ENCODE measurements at regions not wholly inside any gene's neighbourhood (a gene's known extent, or its start where the extent isn't known, plus 50 kb on each side); places are given as distances from the start of the nearest gene placed in this dataset.
"Not testable (repeated sequence)": the region's sequence is repeated elsewhere in the genome, so short reads cannot be mapped to it uniquely, and the experiment has no call there.

- H2AFZ ChIP-seq (ENCODE audit: low read length), result no peak overlapping the region
- no peaks in the 10 kb centered on the region for H3K4me1 ChIP-seq (ENCODE audit: insufficient read depth, low read length)
- no peaks in the 10 kb centered on the region for H3K36me3 ChIP-seq (ENCODE audit: insufficient read depth, low read length)
These were observed 366.8 kb downstream of the RPS6KC1 start for GRCh38 chr1:213417846-213418245.

GRCh38 chr1:213418268-213419071, 367.4 kb downstream of the RPS6KC1 start:
- DNase-seq (ENCODE audit: insufficient read length, low spot score, missing footprints), result no peak
- Histone ChIP-seq H3K79me2 (ENCODE audit: insufficient read depth, low read length) (no peaks in the 10 kb centered on the region), H3K4me3 (ENCODE audit: insufficient read depth, low read length) (no peak overlapping the region), H3K27me3 (ENCODE audit: insufficient read depth, low read length) (no peaks in the 10 kb centered on the region), H3K9me3 (ENCODE audit: low read depth, low read length) (no peaks in the 10 kb centered on the region), H3K4me1 (ENCODE audit: insufficient read depth, low read length) (no peaks in the 10 kb centered on the region), H4K20me1 (ENCODE audit: insufficient read depth, low read length) (no peaks in the 10 kb centered on the region), H2AFZ (ENCODE audit: low read length) (no peak overlapping the region), H3K4me2 (ENCODE audit: insufficient read depth, low read length) (no peak overlapping the region), H3K36me3 (ENCODE audit: insufficient read depth, low read length) (no peaks in the 10 kb centered on the region), H3K27ac (ENCODE audit: low read depth, low read length) (no peak overlapping the region)
- no peak for TF ChIP-seq CTCF (IDR thresholded peaks at IDR 0.05; ENCODE audit: extremely low read depth, low read depth, low read length)

More at GRCh38 chr1:213417846-213418245, 366.8 kb downstream of the RPS6KC1 start:
- no peak overlapping the region for H3K4me2 ChIP-seq (ENCODE audit: insufficient read depth, low read length)
- no peak overlapping the region for H3K4me3 ChIP-seq (ENCODE audit: insufficient read depth, low read length)
- H4K20me1 ChIP-seq (ENCODE audit: insufficient read depth, low read length), result no peaks in the 10 kb centered on the region
- H3K9me3 ChIP-seq (ENCODE audit: low read depth, low read length), result no peaks in the 10 kb centered on the region
- H3K27me3 ChIP-seq (ENCODE audit: insufficient read depth, low read length), result no peaks in the 10 kb centered on the region
- TF ChIP-seq CTCF (IDR thresholded peaks at IDR 0.05; ENCODE audit: extremely low read depth, low read depth, low read length), result no peak
- DNase-seq (ENCODE audit: insufficient read length, low spot score, missing footprints), result no peak
- H3K79me2 ChIP-seq (ENCODE audit: insufficient read depth, low read length), result no peaks in the 10 kb centered on the region
- no peak overlapping the region for H3K27ac ChIP-seq (ENCODE audit: low read depth, low read length)

GRCh38 chr1:213419401-213420030, 368.5 kb downstream of the RPS6KC1 start:
- H3K4me1 ChIP-seq (ENCODE audit: insufficient read depth, low read length), result no peaks in the 10 kb centered on the region
- no peak for DNase-seq (ENCODE audit: insufficient read length, low spot score, missing footprints)
- no peak overlapping the region for H2AFZ ChIP-seq (ENCODE audit: low read length)
- no peaks in the 10 kb centered on the region for H3K9me3 ChIP-seq (ENCODE audit: low read depth, low read length)
- H3K79me2 ChIP-seq (ENCODE audit: insufficient read depth, low read length), result no peaks in the 10 kb centered on the region
- H3K27ac ChIP-seq (ENCODE audit: low read depth, low read length), result no peak overlapping the region
- no peaks in the 10 kb centered on the region for H3K27me3 ChIP-seq (ENCODE audit: insufficient read depth, low read length)
- no peaks in the 10 kb centered on the region for H3K36me3 ChIP-seq (ENCODE audit: insufficient read depth, low read length)
- no peaks in the 10 kb centered on the region for H4K20me1 ChIP-seq (ENCODE audit: insufficient read depth, low read length)
- no peak for TF ChIP-seq CTCF (IDR thresholded peaks at IDR 0.05; ENCODE audit: extremely low read depth, low read depth, low read length)
- H3K4me2 ChIP-seq (ENCODE audit: insufficient read depth, low read length), result no peak overlapping the region
- H3K4me3 ChIP-seq (ENCODE audit: insufficient read depth, low read length), result no peak overlapping the region

GRCh38 chr1:213421178-213421577, 370.1 kb downstream of the RPS6KC1 start:
- not testable (repeated sequence) for H3K4me1 ChIP-seq (ENCODE audit: insufficient read depth, low read length); H3K36me3 ChIP-seq (ENCODE audit: insufficient read depth, low read length); H3K27me3 ChIP-seq (ENCODE audit: insufficient read depth, low read length); H3K27ac ChIP-seq (ENCODE audit: low read depth, low read length); H4K20me1 ChIP-seq (ENCODE audit: insufficient read depth, low read length); H3K79me2 ChIP-seq (ENCODE audit: insufficient read depth, low read length); H3K4me3 ChIP-seq (ENCODE audit: insufficient read depth, low read length); H3K4me2 ChIP-seq (ENCODE audit: insufficient read depth, low read length); H3K9me3 ChIP-seq (ENCODE audit: low read depth, low read length); H2AFZ ChIP-seq (ENCODE audit: low read length); DNase-seq (ENCODE audit: insufficient read length, low spot score, missing footprints)
